ENCODE measurements at regions not wholly inside any gene's neighbourhood (a gene's known extent, or its start where the extent isn't known, plus 50 kb on each side); places are given as distances from the start of the nearest gene placed in this dataset.

GRCh38 chr12:4828176-4828575 is 81.5 kb upstream of the KCNA1 start:
- H2AK5ac ChIP-seq (ENCODE audit: insufficient read length, low read length) = no peak overlapping the region
- no peaks in the 10 kb centered on the region; the same call in 1 of the 2 replicates for H3K4me1 ChIP-seq (ENCODE audit: insufficient read depth, low read length)
- no CpG with 5 or more reads among the region's 4 CpGs for WGBS (ENCODE audit: extremely low coverage, insufficient read length, low lambda C conversion rate)
- H2BK5ac ChIP-seq (ENCODE audit: insufficient read length, low read length) = no peak overlapping the region
- no peak overlapping the region for H3K4me2 ChIP-seq (ENCODE audit: insufficient read depth, insufficient read length, low read length)
- H3K9me3 Mint-ChIP-seq = 0 out of 5 replicates have a peak, but pooled peaks cover 0 to under 1% of the 10 kb centered on the region in 2 experiments
- no peaks in the 10 kb centered on the region for H3K79me2 ChIP-seq (ENCODE audit: insufficient read depth, low read length)
- no peaks in the 10 kb centered on the region for H3K23me2 ChIP-seq (ENCODE audit: insufficient read length, low read depth, low read length, poor library complexity, severe bottlenecking)
- no peak overlapping the region for H4K5ac ChIP-seq (ENCODE audit: insufficient read length, low read depth, low read length)
- H4K20me1 ChIP-seq (ENCODE audit: control insufficient read depth, insufficient read depth, insufficient read length) = no peaks in the 10 kb centered on the region
- H2BK15ac ChIP-seq (ENCODE audit: low read depth, low read length) = no peak overlapping the region
- H3K27me3 Mint-ChIP-seq (ENCODE audit: low read depth) = peaks cover 11% of the 10 kb centered on the region
- H2BK120ac ChIP-seq (ENCODE audit: low read depth, low read length, poor library complexity, severe bottlenecking) = no peak overlapping the region
- H3K4me1 Mint-ChIP-seq = peaks cover 19 to 20% of the 10 kb centered on the region in 2 experiments
- H3K9ac ChIP-seq (ENCODE audit: extremely low read depth, insufficient read length, low read length) = no peak overlapping the region
- no peak overlapping the region for H3K4ac ChIP-seq (ENCODE audit: low read depth, low read length)
- DNase-seq = no peak
- no peaks in the 10 kb centered on the region for H3K9me3 ChIP-seq (ENCODE audit: control insufficient read depth, low read depth, low read length)
- H3K14ac ChIP-seq (ENCODE audit: insufficient read depth, low read length) = no peak overlapping the region
- no peak overlapping the region for H2BK20ac ChIP-seq (ENCODE audit: low read depth, low read length, poor library complexity, severe bottlenecking)
- H3K36me3 Mint-ChIP-seq (ENCODE audit: insufficient read depth in 1 of 3, low read depth in 3 of 3) = peaks cover under 1 to 1% (median 1%) of the 10 kb centered on the region in 3 experiments; a peak in 4 of 7 replicates
- TF ChIP-seq CTCF (conservative IDR thresholded peaks at IDR 0.05) = no peak
- H3T11ph ChIP-seq (ENCODE audit: low read length) = no peak overlapping the region
- H3K18ac ChIP-seq (ENCODE audit: insufficient read length, low read depth, low read length) = no peak overlapping the region
- H3K79me1 ChIP-seq (ENCODE audit: insufficient read depth, low read depth, low read length, poor library complexity, severe bottlenecking) = no peaks in the 10 kb centered on the region
- H4K91ac ChIP-seq (ENCODE audit: insufficient read length, low read depth, low read length) = no peak overlapping the region
- H3K27ac ChIP-seq (ENCODE audit: insufficient read length, low read depth, low read length) = no peak overlapping the region
- H4K8ac ChIP-seq (replicated peaks; ENCODE audit: insufficient read length, low read depth, low read length) = no peak overlapping the region
- H3K27me3 ChIP-seq (ENCODE audit: insufficient read depth, low read length) = no peaks in the 10 kb centered on the region
- no peak overlapping the region for H3K27ac Mint-ChIP-seq
- H2AFZ ChIP-seq (ENCODE audit: low read length) = no peak overlapping the region
- no peak overlapping the region for H2BK12ac ChIP-seq (ENCODE audit: insufficient read length, low read depth, low read length)
- H3K23ac ChIP-seq (ENCODE audit: insufficient read length, low read depth, low read length) = no peak overlapping the region
- H3K56ac ChIP-seq (ENCODE audit: insufficient read length, low read depth, low read length) = no peak overlapping the region
- no peak overlapping the region for H3K4me3 Mint-ChIP-seq
